Fibroblast of pulmonary artery (primary cell): ENCODE measurements at regions not wholly inside any gene's neighbourhood (a gene's known extent, or its start where the extent isn't known, plus 50 kb on each side); places are given as distances from the start of the nearest gene placed in this dataset.
"Not testable (repeated sequence)": the region's sequence is repeated elsewhere in the genome, so short reads cannot be mapped to it uniquely, and the experiment has no call there.

Experiments used
- DNase-seq: peaks from one replicate; pipeline ENCODE4 v3.0.0-alpha.2; 2010; ENCODE audit warnings: low read depth
- H3K4me3 ChIP-seq: replicated peaks from 2 replicates; pipeline ENCODE4 v1.5.1; 2011; ENCODE audit warnings: low read depth, mild to moderate bottlenecking, control low read depth, low read length, moderate library complexity
- TF ChIP-seq, protein P1 (sequence below): IDR thresholded peaks from 2 replicates; pipeline ENCODE4 v1.5.1; 2011; ENCODE audit warnings: mild to moderate bottlenecking, control low read depth, low read length, inconsistent platforms; ENCODE audit errors: missing control alignments

DNA sequence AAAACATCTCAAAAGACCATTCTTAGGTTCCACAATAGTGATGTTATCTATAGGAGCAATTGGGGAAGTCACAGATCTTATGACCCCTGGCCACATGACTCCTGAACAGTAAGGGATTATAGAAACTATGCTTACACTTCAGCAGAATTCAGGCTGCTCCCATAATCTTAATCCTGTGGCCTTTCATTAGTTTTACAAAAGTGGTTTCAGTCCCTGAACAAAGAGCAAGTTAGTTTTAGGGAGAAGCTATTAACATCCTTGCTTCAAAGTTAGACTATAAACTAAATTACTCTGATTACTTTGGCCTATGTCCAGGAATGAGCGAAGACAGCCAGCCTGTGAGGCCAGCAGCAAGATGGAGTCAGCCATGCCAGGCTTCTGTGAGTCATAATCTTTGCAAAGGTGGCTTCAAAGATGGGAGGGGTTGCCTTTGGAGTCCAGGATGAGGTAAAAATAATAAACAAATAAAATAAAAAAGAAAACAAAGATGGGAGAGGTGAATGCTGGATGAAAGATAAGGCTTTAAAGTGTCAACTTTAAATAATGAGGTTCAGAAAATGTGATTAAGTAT is 168.7 kb upstream of the NDUFV2 start:
- TF ChIP-seq, protein P1, sequence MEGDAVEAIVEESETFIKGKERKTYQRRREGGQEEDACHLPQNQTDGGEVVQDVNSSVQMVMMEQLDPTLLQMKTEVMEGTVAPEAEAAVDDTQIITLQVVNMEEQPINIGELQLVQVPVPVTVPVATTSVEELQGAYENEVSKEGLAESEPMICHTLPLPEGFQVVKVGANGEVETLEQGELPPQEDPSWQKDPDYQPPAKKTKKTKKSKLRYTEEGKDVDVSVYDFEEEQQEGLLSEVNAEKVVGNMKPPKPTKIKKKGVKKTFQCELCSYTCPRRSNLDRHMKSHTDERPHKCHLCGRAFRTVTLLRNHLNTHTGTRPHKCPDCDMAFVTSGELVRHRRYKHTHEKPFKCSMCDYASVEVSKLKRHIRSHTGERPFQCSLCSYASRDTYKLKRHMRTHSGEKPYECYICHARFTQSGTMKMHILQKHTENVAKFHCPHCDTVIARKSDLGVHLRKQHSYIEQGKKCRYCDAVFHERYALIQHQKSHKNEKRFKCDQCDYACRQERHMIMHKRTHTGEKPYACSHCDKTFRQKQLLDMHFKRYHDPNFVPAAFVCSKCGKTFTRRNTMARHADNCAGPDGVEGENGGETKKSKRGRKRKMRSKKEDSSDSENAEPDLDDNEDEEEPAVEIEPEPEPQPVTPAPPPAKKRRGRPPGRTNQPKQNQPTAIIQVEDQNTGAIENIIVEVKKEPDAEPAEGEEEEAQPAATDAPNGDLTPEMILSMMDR = no peak
- no peak for DNase-seq
- no peak overlapping the region for H3K4me3 ChIP-seq

DNA sequence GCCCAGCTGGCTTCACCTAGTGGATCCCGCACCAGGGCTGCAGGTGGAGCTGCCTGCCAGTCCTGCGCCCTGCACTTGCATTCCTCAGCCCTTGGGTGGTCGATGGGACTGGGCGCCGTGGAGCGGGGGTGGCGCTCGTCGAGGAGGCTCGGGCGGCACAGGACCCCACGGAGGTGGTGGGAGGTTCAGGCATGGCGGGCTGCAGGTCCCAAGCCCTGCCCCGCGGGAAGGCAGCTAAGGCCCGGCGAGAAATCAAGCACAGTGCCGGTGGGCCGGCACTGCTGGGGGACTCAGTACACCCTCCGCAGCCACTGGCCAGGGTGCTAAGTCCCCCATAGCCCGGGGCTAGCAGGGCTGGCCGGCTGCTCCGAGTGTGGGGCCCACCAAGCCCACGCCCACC is 167.2 kb upstream of the NDUFV2 start:
- not testable (repeated sequence) for DNase-seq, H3K4me3 ChIP-seq

DNA sequence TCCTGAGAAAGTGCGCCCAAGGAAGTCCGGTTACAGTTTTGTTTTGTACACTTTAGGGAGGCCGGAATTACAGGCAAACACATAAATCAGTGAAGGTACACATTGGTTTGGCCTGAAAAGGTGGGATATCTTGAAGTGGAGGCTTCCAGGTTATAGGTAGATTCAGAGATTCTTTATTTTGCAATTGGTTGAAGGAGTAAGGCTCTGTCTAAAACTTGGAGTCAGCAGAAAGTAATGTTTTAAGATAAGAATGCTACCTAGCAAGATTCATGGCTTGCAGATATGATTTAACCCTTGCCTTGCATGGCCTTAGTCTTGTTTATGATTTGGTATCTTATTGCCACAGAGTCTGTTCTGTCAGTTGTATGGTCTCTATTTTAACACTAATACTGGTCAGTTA is 165.9 kb upstream of the NDUFV2 start:
- DNase-seq = no peak
- TF ChIP-seq, protein P1 = no peak
- H3K4me3 ChIP-seq = no peak overlapping the region

- TF ChIP-seq, protein P1 = no peak
- no peak for DNase-seq
- H3K4me3 ChIP-seq = no peak overlapping the region
Measured at GRCh38 chr18:8937160-8938094, 165.1 kb upstream of the NDUFV2 start.

GRCh38 chr18:8938817-8939216 is 163.7 kb upstream of the NDUFV2 start:
- no peak overlapping the region for H3K4me3 ChIP-seq
- DNase-seq = no peak
- TF ChIP-seq, protein P1 = no peak

DNA sequence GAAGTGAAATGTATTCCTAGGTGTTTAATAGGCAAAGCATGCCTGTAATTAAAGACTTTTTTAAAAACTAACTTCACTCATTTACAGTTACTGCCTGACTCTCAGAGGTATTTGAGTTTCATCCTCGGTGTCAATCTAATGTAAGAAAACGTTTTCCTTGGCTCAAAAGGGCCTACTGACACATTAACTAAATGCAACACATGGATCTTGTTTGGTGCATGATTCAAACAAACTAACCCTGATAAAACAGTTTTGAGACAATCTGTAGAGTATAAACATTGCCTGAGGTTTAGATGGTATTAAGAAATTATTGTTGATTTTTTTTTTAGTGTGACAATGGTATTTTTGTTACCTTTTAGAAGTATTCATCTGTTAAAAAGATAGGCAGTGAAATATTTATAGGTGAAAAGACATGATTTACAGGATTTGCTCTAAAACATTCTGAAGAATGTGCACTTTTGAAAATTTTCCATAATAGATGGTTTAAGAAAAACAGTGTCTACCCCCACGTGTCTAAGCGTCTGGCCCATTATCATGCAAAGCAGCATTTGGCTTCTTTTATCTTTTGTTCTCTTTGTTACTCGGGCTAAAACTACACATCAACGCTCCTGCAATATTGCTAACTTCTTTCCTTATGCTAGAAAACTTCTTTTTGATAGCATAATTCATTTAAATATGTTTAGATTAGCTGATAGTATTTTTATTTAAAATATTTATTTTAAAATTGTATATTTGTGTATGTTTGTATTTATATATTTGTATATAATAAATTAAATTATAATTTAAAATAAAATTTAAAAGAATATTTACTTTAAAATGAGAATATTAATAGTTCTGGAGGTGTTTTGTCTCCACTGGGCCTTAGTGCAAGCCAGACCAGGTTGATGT is 160.2 kb upstream of the NDUFV2 start:
- DNase-seq = no peak
- TF ChIP-seq, protein P1 = no peak
- no peak overlapping the region for H3K4me3 ChIP-seq
